ENCODE measurements at regions not wholly inside any gene's neighbourhood (a gene's known extent, or its start where the extent isn't known, plus 50 kb on each side); places are given as distances from the start of the nearest gene placed in this dataset.

DNA sequence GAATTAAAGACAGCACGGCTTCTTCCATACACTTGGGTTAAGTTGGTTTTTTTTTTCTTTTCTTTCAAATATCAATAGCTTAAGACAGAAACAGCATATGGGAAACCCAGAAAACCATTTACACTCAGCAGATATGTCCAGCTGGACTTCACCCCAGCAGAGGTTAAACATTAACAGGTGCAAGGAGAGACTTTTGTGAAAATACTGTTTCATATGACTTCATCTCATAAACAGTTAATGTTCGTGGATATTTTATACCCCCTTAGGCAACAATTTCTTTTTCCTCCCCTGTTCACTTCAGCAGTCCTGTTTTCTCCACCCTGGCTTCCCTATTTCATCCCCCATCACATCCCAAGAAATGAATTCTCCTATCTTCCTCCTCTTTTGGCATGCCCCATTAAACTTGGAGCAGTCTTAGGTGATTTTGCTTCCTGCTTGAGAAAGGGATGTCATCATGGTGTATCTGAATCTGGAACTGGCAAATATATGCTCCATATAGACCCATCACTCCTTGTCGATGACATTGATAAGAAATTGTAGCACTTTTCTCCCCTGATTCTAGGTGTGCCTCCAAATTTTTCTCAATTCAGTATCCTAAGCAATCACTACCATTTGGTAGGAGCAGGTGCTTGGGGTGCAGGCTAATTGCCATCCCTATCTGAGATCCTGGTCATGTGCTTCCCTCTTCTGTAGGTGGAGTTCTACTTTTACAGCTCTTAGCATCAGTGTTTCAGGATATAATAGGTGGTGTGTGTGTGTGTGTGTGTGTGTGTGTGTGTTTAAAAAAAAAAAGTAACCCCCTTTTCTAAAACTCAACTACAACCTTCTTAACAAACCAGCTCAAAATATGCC lies 67.9 kb downstream of the BMP4 start:
- Mint-ChIP-seq H3K27ac (no peak overlapping the region), H3K4me3 (no peak overlapping the region), H3K27me3 (peaks cover 8% of the 10 kb centered on the region), H3K9me3 (ENCODE audit: insufficient read depth) (no peaks in the 10 kb centered on the region), H3K4me1 (no peaks in the 10 kb centered on the region)
- Histone ChIP-seq H3K4me3 (ENCODE audit: control extremely low read depth in 1 of 5, extremely low read depth in 1 of 5, insufficient read depth in 1 of 5, low read depth in 2 of 5, low read length in 4 of 5) (no peak overlapping the region), H3K4me1 (ENCODE audit: control insufficient read depth in 2 of 2, insufficient read depth in 2 of 2, low read length in 2 of 2) (no peaks in the 10 kb centered on the region), H3K36me3 (replicated peaks in 1 of 2; ENCODE audit: control extremely low read depth in 1 of 2, control insufficient read depth in 1 of 2, extremely low read depth in 1 of 2, insufficient read depth in 2 of 2, low read length in 1 of 2) (no peaks in the 10 kb centered on the region), H4K20me1 (ENCODE audit: control insufficient read depth, insufficient read depth, low read length, poor library complexity, severe bottlenecking) (no peaks in the 10 kb centered on the region), H3K79me2 (ENCODE audit: control insufficient read depth, insufficient read depth, low read length) (no peaks in the 10 kb centered on the region), H3K27ac (ENCODE audit: low read length in 2 of 2) (no peak overlapping the region), H3K27me3 (replicated peaks in 1 of 4; ENCODE audit: control extremely low read depth in 1 of 4, control insufficient read depth in 3 of 4, insufficient read depth in 4 of 4, low read length in 3 of 4) (no peaks in the 10 kb centered on the region), H3K9me3 (ENCODE audit: control extremely low read depth in 1 of 3, control insufficient read depth in 2 of 3, insufficient read depth in 1 of 3, low read length in 2 of 3) (no peaks in the 10 kb centered on the region), H3K9ac (ENCODE audit: low read length) (no peak overlapping the region), H2AFZ (ENCODE audit: insufficient read depth, low read depth, low read length, poor library complexity, severe bottlenecking) (no peak overlapping the region), H3K4me2 (replicated peaks; ENCODE audit: low read depth, low read length, poor library complexity, severe bottlenecking) (no peak overlapping the region)
- POLR2A ChIA-PET, result no interaction called here
- CTCF ChIA-PET, result no interaction called here
- WGBS (ENCODE audit: insufficient coverage), result no CpG with 5 or more reads among the region's 3 CpGs
- intact Hi-C loops (cut with micrococcal nuclease), result no loop called here
- no peak for TF ChIP-seq EZH2 (IDR thresholded peaks at IDR 0.05; ENCODE audit: borderline replicate concordance, insufficient read depth, low read depth, low read length, poor library complexity, severe bottlenecking)
- TF ChIP-seq, protein P1, sequence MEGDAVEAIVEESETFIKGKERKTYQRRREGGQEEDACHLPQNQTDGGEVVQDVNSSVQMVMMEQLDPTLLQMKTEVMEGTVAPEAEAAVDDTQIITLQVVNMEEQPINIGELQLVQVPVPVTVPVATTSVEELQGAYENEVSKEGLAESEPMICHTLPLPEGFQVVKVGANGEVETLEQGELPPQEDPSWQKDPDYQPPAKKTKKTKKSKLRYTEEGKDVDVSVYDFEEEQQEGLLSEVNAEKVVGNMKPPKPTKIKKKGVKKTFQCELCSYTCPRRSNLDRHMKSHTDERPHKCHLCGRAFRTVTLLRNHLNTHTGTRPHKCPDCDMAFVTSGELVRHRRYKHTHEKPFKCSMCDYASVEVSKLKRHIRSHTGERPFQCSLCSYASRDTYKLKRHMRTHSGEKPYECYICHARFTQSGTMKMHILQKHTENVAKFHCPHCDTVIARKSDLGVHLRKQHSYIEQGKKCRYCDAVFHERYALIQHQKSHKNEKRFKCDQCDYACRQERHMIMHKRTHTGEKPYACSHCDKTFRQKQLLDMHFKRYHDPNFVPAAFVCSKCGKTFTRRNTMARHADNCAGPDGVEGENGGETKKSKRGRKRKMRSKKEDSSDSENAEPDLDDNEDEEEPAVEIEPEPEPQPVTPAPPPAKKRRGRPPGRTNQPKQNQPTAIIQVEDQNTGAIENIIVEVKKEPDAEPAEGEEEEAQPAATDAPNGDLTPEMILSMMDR (IDR thresholded peaks at IDR 0.05), result no peak
- ATAC-seq (ENCODE audit: low read depth), result no peak
- no peak for DNase-seq

DNA sequence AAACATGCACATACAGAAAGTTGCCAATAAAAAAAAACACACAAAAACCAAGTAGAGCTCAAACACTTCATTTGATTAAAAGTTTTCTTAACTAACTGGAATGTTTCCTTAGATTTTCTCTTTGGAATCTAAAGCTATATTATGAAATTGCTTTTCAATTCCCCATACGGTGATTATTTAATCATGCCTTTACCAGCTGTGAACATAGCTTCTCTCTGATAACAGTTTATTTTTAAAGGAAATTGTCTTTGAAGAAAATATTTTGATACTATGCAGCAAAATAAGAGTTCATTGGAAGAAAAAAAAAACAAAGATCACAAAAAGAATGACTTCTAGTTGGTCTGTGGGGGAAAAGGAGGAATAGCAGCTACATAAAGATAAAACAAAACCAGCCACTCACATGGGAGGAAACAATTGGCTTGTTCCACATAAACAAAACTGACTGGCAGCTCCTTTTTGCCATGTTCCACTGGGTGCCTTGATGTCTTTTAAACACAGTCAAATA lies 71.4 kb downstream of the BMP4 start:
- POLR2A ChIA-PET, result no interaction called here
- CTCF ChIA-PET, result no interaction called here
- Histone ChIP-seq H3K27me3 (replicated peaks in 1 of 4; ENCODE audit: control extremely low read depth in 1 of 4, control insufficient read depth in 3 of 4, insufficient read depth in 4 of 4, low read length in 3 of 4) (no peaks in the 10 kb centered on the region), H3K4me2 (replicated peaks; ENCODE audit: low read depth, low read length, poor library complexity, severe bottlenecking) (no peak overlapping the region), H2AFZ (ENCODE audit: insufficient read depth, low read depth, low read length, poor library complexity, severe bottlenecking) (no peak overlapping the region), H3K4me1 (ENCODE audit: control insufficient read depth in 2 of 2, insufficient read depth in 2 of 2, low read length in 2 of 2) (no peaks in the 10 kb centered on the region), H4K20me1 (ENCODE audit: control insufficient read depth, insufficient read depth, low read length, poor library complexity, severe bottlenecking) (no peaks in the 10 kb centered on the region), H3K9me3 (ENCODE audit: control extremely low read depth in 1 of 3, control insufficient read depth in 2 of 3, insufficient read depth in 1 of 3, low read length in 2 of 3) (no peaks in the 10 kb centered on the region), H3K27ac (ENCODE audit: low read length in 2 of 2) (no peak overlapping the region), H3K36me3 (replicated peaks in 1 of 2; ENCODE audit: control extremely low read depth in 1 of 2, control insufficient read depth in 1 of 2, extremely low read depth in 1 of 2, insufficient read depth in 2 of 2, low read length in 1 of 2) (no peaks in the 10 kb centered on the region), H3K4me3 (ENCODE audit: control extremely low read depth in 1 of 5, extremely low read depth in 1 of 5, insufficient read depth in 1 of 5, low read depth in 2 of 5, low read length in 4 of 5) (no peak overlapping the region), H3K79me2 (ENCODE audit: control insufficient read depth, insufficient read depth, low read length) (no peaks in the 10 kb centered on the region), H3K9ac (ENCODE audit: low read length) (no peak overlapping the region)
- no peak for DNase-seq
- intact Hi-C loops (cut with micrococcal nuclease), result no loop called here
- Mint-ChIP-seq H3K4me3 (no peak overlapping the region), H3K27ac (no peak overlapping the region), H3K9me3 (ENCODE audit: insufficient read depth) (no peaks in the 10 kb centered on the region), H3K27me3 (peaks cover 8% of the 10 kb centered on the region), H3K4me1 (no peaks in the 10 kb centered on the region)
- WGBS (ENCODE audit: insufficient coverage), result no CpG with 5 or more reads among the region's 1 CpG
- no peak for ATAC-seq (ENCODE audit: low read depth)
- TF ChIP-seq, protein P1 (IDR thresholded peaks at IDR 0.05), result no peak
- TF ChIP-seq EZH2 (IDR thresholded peaks at IDR 0.05; ENCODE audit: borderline replicate concordance, insufficient read depth, low read depth, low read length, poor library complexity, severe bottlenecking), result no peak

Measured in B cell (primary cell).